H9 (cell line): ENCODE measurements at regions not wholly inside any gene's neighbourhood (a gene's known extent, or its start where the extent isn't known, plus 50 kb on each side); places are given as distances from the start of the nearest gene placed in this dataset.

ENCODE experiments used
- DNase-seq: peaks from one replicate; pipeline ENCODE4 v3.0.0-alpha.2; 2017
- H2AFZ ChIP-seq: one replicate; pipeline ENCODE4 v1.6.1; 2013; ENCODE audit warnings: mild to moderate bottlenecking, low read length, control low read depth, moderate library complexity
- H2AK5ac ChIP-seq: 2 replicates; pipeline ENCODE4 v1.6.1; 2013; ENCODE audit warnings: low read length, control low read depth, mixed read lengths; ENCODE audit not compliant: insufficient read length
- H2BK120ac ChIP-seq: one replicate; pipeline ENCODE4 v1.6.1; 2013; ENCODE audit warnings: low read depth, mild to moderate bottlenecking, low read length, control low read depth, inconsistent platforms; ENCODE audit not compliant: poor library complexity, severe bottlenecking
- H2BK12ac ChIP-seq: 2 replicates; pipeline ENCODE4 v1.6.1; 2013; ENCODE audit warnings: low read length, control low read depth, mixed read lengths, low read depth; ENCODE audit not compliant: insufficient read length
- H2BK15ac ChIP-seq: 2 replicates; pipeline ENCODE4 v1.6.1; 2013; ENCODE audit warnings: low read depth, low read length, control low read depth
- H2BK20ac ChIP-seq: one replicate; pipeline ENCODE4 v1.6.1; 2013; ENCODE audit warnings: low read depth, mild to moderate bottlenecking, low read length, control low read depth, inconsistent platforms; ENCODE audit not compliant: poor library complexity, severe bottlenecking
- H2BK5ac ChIP-seq: 2 replicates; pipeline ENCODE4 v1.6.1; 2013; ENCODE audit warnings: low read length, control low read depth, mixed read lengths; ENCODE audit not compliant: insufficient read length
- H3K14ac ChIP-seq: 2 replicates; pipeline ENCODE4 v1.6.1; 2013; ENCODE audit warnings: low read length, control low read depth; ENCODE audit not compliant: insufficient read depth
- H3K18ac ChIP-seq: 2 replicates; pipeline ENCODE4 v1.6.1; 2013; ENCODE audit warnings: low read depth, mild to moderate bottlenecking, mixed read lengths, low read length, control low read depth; ENCODE audit not compliant: insufficient read length
- H3K23ac ChIP-seq: 2 replicates; pipeline ENCODE4 v1.6.1; 2013; ENCODE audit warnings: low read length, control low read depth, mixed read lengths, low read depth; ENCODE audit not compliant: insufficient read length
- H3K23me2 ChIP-seq: 2 replicates; pipeline ENCODE4 v1.6.1; 2013; ENCODE audit warnings: low read depth, mild to moderate bottlenecking, mixed read lengths, low read length, control low read depth; ENCODE audit not compliant: insufficient read length, poor library complexity, severe bottlenecking
- H3K27ac ChIP-seq: 2 replicates; pipeline ENCODE4 v1.5.1; 2013; ENCODE audit warnings: low read length, control low read depth, mixed read lengths, low read depth; ENCODE audit not compliant: insufficient read length
- H3K27me3 ChIP-seq: 2 replicates; pipeline ENCODE4 v1.6.1; 2013; ENCODE audit warnings: low read length, control low read depth, inconsistent platforms; ENCODE audit not compliant: insufficient read depth
- H3K4ac ChIP-seq: 2 replicates; pipeline ENCODE4 v1.6.1; 2013; ENCODE audit warnings: low read depth, mild to moderate bottlenecking, control low read depth, inconsistent platforms, low read length, moderate library complexity
- H3K4me1 ChIP-seq: 2 replicates; pipeline ENCODE4 v1.6.1; 2013; ENCODE audit warnings: low read length, control low read depth, inconsistent platforms; ENCODE audit not compliant: insufficient read depth
- H3K4me2 ChIP-seq: 2 replicates; pipeline ENCODE4 v1.6.1; 2013; ENCODE audit warnings: low read length, control low read depth, mixed read lengths; ENCODE audit not compliant: insufficient read length, insufficient read depth
- H3K56ac ChIP-seq: 2 replicates; pipeline ENCODE4 v1.6.1; 2013; ENCODE audit warnings: low read depth, mild to moderate bottlenecking, mixed read lengths, low read length, control low read depth; ENCODE audit not compliant: insufficient read length
- H3K79me1 ChIP-seq: 2 replicates; pipeline ENCODE4 v1.6.1; 2013; ENCODE audit warnings: low read depth, mild to moderate bottlenecking, moderate library complexity, low read length, control low read depth, inconsistent platforms; ENCODE audit not compliant: insufficient read depth, poor library complexity, severe bottlenecking
- H3K79me2 ChIP-seq: 2 replicates; pipeline ENCODE4 v1.6.1; 2013; ENCODE audit warnings: low read length, control low read depth, inconsistent platforms; ENCODE audit not compliant: insufficient read depth
- H3K9ac ChIP-seq: 2 replicates; pipeline ENCODE4 v1.6.1; 2013; ENCODE audit warnings: low read length, control low read depth, mixed read lengths; ENCODE audit not compliant: insufficient read length; ENCODE audit errors: extremely low read depth
- H3K9me3 ChIP-seq: one replicate; pipeline ENCODE4 v1.6.1; 2013; ENCODE audit warnings: low read depth, low read length, inconsistent platforms; ENCODE audit not compliant: control insufficient read depth
- H3T11ph ChIP-seq: one replicate; pipeline ENCODE4 v1.6.1; 2013; ENCODE audit warnings: mild to moderate bottlenecking, low read length, control low read depth, inconsistent platforms
- H4K20me1 ChIP-seq: one replicate; pipeline ENCODE4 v1.6.1; 2013; ENCODE audit not compliant: control insufficient read depth, insufficient read length, insufficient read depth
- H4K5ac ChIP-seq: 2 replicates; pipeline ENCODE4 v1.6.1; 2013; ENCODE audit warnings: low read depth, mild to moderate bottlenecking, mixed read lengths, low read length, control low read depth; ENCODE audit not compliant: insufficient read length
- H4K8ac ChIP-seq: replicated peaks from 2 replicates; pipeline ENCODE4 v1.6.1; 2013; ENCODE audit warnings: low read length, control low read depth, mixed read lengths, low read depth; ENCODE audit not compliant: insufficient read length
- H4K91ac ChIP-seq: 2 replicates; pipeline ENCODE4 v1.6.1; 2013; ENCODE audit warnings: low read depth, mild to moderate bottlenecking, moderate library complexity, mixed read lengths, low read length, control low read depth; ENCODE audit not compliant: insufficient read length
- H3K27ac Mint-ChIP-seq, 3 experiments: 2 replicates in 2 of 3; 3 replicates in 1 of 3; pipeline ENCODE4 v1.8.0; 2020 to 2021; ENCODE audit warnings: mixed read lengths in 3 of 3, mild to moderate bottlenecking in 1 of 3, moderate library complexity in 1 of 3
- H3K27me3 Mint-ChIP-seq: 2 replicates; pipeline ENCODE4 v1.8.0; 2021; ENCODE audit warnings: low read depth, mild to moderate bottlenecking, moderate library complexity, mixed read lengths
- H3K36me3 Mint-ChIP-seq, 3 experiments: 2 replicates in 2 of 3; 3 replicates in 1 of 3; pipeline ENCODE4 v1.8.0; 2020 to 2021; ENCODE audit warnings: low read depth in 3 of 3, mixed read lengths in 3 of 3; ENCODE audit not compliant: insufficient read depth in 1 of 3
- H3K4me1 Mint-ChIP-seq, 2 experiments: 2 replicates each; pipeline ENCODE4 v1.8.0; 2020; ENCODE audit warnings: mixed read lengths in 2 of 2
- H3K4me3 Mint-ChIP-seq, 2 experiments: 2 replicates in 1 of 2; 3 replicates in 1 of 2; pipeline ENCODE4 v1.8.0; 2020 to 2021; ENCODE audit warnings: mild to moderate bottlenecking in 2 of 2, mixed read lengths in 2 of 2, moderate library complexity in 1 of 2
- H3K9me3 Mint-ChIP-seq, 2 experiments: 2 replicates in 1 of 2; 3 replicates in 1 of 2; pipeline ENCODE4 v1.8.0; 2020; ENCODE audit warnings: mild to moderate bottlenecking in 2 of 2, mixed read lengths in 2 of 2, moderate library complexity in 1 of 2
- CTCF ChIP-seq: fragments of 200-600 bp; sonication (generic); conservative IDR thresholded peaks from 3 replicates; pipeline ENCODE4 v1.8.0; 2021; ENCODE audit warnings: antibody characterized with exemption, mild to moderate bottlenecking

- H3K36me3 Mint-ChIP-seq: peaks cover 0 to 4% (median 0%) of the 10 kb centered on the region in 3 experiments; a peak in 1 of 7 replicates
- H4K5ac ChIP-seq: no peak overlapping the region
- peaks cover 3 to 12% of the 10 kb centered on the region in 2 experiments; a peak in 3 of 5 replicates for H3K9me3 Mint-ChIP-seq
- no peaks in the 10 kb centered on the region for H3K79me2 ChIP-seq
- no peak overlapping the region for H2BK15ac ChIP-seq
- no peak overlapping the region for H2BK12ac ChIP-seq
- no peak overlapping the region for H3K18ac ChIP-seq
- H3K14ac ChIP-seq: no peak overlapping the region
- no peak overlapping the region for H3K4me3 Mint-ChIP-seq
- TF ChIP-seq CTCF: no peak
- no peak overlapping the region for H4K8ac ChIP-seq
- no peak overlapping the region for H3T11ph ChIP-seq
- DNase-seq: no peak
- H3K27ac Mint-ChIP-seq: no peak overlapping the region
- no peaks in the 10 kb centered on the region for H3K27me3 Mint-ChIP-seq
- H3K4me2 ChIP-seq: no peak overlapping the region
- no peak overlapping the region for H2BK5ac ChIP-seq
- no peaks in the 10 kb centered on the region for H3K79me1 ChIP-seq
- H3K4ac ChIP-seq: no peak overlapping the region
- H3K27ac ChIP-seq: no peak overlapping the region
- H2AFZ ChIP-seq: no peak overlapping the region
- no peaks in the 10 kb centered on the region for H3K27me3 ChIP-seq
- no peak overlapping the region for H2AK5ac ChIP-seq
- H3K9me3 ChIP-seq: no peaks in the 10 kb centered on the region
- no peak overlapping the region for H2BK20ac ChIP-seq
- H4K91ac ChIP-seq: no peak overlapping the region
- H3K4me1 Mint-ChIP-seq: no peaks in the 10 kb centered on the region
- H3K56ac ChIP-seq: no peak overlapping the region
- no peak overlapping the region for H3K23ac ChIP-seq
- no peaks in the 10 kb centered on the region for H3K23me2 ChIP-seq
- H3K9ac ChIP-seq: no peak overlapping the region
- no peak overlapping the region for H2BK120ac ChIP-seq
- no peaks in the 10 kb centered on the region for H4K20me1 ChIP-seq
- H3K4me1 ChIP-seq: no peaks in the 10 kb centered on the region
These were observed 105.4 kb downstream of the SLC25A46 start for GRCh38 chr5:110844251-110844650.
